HS-27A (cell line): ENCODE measurements at regions not wholly inside any gene's neighbourhood (a gene's known extent, or its start where the extent isn't known, plus 50 kb on each side); places are given as distances from the start of the nearest gene placed in this dataset.

Experiments used
- DNase-seq: peaks from one replicate; pipeline ENCODE4 v3.0.0-alpha.2; 2012; ENCODE audit warnings: low read depth, missing footprints

DNA sequence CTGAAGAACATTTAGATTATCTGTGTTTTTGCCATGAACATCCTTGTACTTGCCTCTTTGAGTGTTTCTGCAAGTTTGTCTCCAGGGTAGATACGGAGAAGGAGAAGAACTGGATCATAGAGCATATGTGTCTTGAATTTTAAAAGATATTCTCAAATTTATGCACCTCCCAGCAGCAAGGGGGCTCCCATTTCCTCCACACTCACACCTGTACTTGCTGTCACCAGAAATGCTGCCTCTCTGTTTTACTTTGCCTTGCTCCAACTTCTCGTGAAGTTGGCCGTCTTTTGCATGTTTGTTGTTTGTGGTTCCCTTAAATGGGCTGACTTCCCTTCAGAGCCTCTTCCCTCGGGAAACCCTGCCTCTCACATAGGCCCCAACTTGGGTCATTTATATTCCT, 171.0 kb downstream of the TFAP2C start:
- no peak for DNase-seq

DNA sequence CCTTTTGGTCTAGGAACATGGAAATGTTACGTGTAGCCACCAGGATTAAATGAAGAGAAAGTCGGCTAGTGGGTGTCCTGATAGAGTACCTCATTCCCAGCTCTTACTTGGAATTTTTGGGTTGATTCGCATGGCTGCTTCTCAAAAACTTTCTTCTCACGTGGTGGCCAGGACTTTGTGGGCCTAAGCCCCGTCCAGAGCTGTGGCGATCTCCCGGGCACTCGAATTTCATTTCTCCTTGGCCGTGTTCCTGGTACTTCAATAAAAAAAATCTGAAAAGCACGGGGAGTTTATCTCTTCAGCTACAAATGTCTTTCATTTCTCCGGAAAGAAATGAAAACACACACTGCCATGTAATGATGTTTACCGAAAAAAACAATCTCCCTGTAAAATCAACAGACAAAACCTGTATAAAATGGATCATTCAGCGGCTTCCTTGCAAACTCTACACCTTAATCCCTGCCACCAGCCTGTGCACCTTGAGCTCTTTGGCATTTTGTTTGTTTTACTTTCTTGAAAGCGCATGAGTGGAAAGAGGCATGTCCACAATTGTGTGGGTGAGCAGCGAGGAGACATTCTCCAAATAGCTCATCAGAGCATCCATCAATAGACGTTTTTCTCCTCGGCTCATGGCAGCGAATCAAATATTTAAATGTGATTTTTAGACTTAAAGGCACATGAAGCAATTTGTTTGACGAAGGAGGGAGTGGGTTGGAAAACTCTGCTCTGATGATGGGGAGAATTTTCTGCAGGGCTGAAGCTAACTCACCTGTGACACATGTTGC, 173.1 kb downstream of the TFAP2C start:
- no peak for DNase-seq

DNA sequence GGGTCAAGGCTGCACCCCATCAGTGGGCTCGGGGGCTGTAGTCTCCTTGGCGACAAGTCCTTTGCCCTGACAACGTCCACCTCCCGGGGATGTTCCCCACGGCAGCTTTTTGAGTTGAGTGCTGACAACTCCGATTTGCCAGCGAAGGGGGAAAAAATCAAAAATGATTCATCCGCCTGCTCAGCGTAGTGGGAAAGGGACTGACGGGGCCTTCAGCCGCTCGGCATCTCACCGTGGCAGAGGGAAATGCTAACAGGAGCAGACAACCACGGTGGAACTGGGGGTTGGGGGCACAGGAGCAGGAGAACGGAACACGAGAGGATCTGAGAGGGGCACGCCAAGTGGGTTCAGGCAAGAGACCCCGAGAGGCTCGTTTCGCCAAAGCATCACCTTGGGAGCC, 173.7 kb downstream of the TFAP2C start:
- no peak for DNase-seq

DNA sequence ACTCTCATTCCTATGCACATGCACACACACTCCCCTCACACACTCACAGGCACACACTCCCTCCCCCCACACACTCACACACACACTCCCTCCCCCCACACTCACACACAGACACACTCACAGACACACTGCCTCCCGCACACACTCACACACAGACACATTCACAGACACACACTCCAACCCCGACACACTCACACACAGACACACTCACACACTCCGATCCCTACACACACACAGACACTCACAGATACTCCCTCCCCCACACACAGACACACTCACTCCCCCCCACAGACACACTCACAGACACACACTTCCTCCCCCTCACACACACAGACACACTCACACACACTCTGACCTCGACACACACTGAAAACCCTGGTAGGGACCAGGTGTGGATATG, 176.2 kb downstream of the TFAP2C start:
- no peak for DNase-seq

DNA sequence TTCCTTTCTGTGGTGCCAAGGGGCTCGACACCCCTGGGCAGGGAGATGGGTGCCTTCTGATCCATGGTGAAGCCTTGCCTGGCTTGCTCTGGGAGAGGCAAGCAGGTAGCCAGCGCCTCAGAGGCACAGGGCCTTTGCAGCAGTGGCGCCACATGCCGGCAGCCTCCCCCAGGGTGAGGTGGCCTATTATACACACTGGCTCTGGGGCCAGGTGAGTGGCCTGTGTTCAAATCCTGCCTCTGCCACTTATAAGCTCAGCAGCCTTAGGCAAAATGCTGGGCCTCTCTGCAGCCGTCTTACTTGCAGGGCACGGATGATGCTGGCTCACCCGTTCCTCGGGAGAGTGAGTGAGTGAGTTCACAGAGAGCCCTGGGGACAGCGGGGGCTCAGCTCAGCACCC, 176.9 kb downstream of the TFAP2C start:
- DNase-seq, result no peak

DNA sequence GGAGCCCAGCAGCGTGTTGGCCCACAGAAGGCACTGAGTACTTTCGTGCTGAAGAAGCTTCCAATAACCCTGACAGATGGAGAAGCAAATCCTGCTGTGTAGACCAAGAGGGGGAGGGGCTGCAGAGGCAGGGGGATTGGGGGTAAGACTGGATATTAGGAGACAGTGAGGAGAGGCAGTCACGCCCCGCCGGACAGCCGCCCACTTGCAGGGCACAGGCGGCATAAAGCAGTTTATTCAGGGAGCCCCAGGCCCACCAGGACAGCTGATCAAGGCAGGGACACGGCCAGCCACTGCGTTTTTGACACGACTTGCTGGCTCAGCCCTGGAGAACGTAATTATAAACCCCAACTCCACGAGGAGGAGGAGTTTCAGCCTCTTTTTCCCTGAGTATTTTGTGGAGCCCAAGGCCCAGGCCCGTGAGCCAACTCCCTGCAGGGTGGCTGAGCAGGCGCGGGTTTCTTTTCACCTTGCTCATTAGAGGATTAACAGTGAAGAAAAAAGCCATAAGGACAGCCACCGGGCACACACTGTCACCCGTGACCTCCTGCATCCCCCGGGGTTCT, 177.9 kb downstream of the TFAP2C start:
- DNase-seq, result no peak

DNA sequence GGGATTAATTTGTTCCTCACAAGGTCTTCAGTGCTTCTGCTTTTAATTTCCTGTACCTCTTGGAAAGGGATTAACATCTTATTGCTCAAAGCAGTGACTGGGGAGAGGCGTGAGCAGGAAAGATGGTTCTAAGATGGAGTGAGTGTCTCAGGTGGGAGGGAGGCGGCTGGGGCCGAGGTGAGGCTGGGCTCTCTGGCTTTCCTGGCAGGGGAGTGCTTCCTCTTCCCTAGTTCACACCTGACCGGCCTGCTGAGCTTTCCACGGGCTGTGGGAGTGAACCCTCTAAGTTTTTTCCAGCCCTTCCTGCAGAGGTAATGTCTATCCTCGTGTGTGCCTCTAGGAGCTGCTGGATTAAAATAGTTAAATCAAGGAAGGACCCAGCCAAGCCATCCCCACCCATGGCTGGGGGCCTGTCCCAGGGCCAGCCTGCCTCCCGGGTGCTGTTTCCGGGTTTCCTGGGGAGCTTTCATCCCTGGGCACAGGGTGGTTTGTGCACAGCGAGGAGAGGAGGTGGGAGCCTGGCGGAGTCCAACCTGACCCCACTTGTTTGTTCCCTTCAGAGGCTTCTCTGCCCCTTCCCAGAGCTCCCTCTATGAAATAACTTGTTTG, 179.1 kb downstream of the TFAP2C start:
- DNase-seq, result no peak

DNA sequence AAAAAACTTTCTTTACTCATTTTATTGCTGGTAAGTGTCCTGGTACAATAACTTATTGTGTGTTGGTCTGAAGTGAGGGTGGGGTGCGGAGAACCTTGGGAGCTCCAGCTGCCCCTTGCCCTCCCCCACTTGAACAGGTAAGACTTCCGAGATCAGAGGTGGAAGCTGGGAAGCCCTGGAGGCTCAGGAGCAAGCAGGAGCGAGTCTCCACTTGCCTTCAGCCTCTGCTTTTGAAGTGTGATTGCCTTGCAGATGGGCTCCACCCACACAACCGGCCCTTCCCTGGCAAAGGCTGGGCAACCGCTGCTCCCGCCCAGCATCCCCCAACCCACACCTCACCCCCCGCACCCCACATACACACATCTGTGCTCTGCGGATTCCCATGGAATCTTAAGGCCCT, 179.6 kb downstream of the TFAP2C start:
- no peak for DNase-seq

DNA sequence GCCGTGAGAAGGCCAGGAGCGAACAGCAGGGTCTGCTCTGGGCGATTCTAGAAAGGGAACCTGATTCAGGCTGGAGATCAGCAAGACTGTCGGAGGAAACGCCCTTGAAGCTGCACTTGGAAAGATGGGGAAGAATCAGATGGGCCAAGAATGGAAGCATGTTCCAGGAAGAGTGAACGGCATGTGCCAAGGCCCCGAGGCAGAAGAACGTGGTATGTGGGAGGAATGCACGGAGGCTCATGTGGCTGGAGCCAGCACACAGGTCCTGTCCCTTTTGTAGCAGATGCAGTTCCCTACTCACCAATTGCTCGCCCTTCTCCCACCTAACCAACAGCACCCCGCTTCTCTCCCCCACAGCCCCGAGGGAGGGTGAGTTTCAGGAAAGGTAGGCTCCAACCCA, 180.6 kb downstream of the TFAP2C start:
- no peak for DNase-seq

DNA sequence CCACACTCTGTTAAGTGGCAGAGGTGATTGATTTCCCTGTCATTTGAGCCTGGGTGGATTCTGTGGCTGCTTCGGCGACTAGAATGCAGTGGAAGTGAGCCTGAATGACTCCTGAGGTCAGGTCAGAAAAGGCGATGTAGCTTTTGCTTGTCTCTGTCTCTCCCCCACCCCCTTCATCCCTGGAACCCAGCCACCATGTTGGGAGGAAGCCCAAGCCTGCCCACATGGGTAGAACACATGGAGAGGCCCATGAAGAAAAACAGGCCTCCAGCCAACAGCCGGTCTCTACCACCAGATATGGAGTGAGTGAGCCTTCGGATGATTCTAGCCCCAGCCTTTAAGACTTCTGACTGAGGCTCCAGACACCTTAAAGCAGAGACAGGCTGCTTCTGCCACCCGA, 181.0 kb downstream of the TFAP2C start:
- DNase-seq, result no peak

DNA sequence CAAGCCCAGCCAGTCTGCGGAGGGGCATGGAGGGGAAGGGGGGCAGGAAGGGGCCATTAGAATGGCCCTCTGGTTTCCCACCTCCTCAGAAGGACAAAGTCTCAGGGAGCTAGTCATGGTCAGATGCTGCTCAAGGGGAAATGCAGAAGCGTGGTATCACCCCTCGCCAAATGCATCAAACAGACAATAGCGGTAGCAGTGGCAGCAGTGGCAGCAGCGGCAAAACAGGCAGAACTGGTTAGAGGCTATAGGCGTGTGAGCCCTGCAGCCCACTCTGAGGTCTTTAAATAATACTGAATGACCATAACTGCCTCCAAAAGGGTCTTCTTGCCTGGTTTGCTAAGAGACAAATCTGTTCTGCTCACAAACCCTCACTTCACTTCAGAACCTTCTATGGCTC, 186.7 kb downstream of the TFAP2C start:
- DNase-seq, result no peak

DNA sequence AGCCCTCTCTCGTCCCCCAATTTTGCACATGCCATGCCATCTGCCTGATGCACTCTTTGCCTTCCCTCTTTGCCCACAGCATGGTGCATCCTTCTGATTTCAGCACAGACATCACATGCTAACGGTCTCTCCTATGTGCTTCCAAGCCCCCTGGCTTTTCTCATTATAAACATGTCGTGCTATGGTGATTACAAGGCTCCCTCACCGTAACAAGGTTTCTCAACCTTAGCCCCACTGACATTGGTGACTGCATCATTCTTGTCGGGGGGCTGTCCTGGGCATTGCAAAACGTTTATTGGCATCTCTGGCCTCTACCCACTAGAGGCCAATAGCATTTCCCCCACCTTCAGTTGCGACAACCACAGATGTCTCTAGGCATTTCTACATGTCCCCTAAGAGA, 187.2 kb downstream of the TFAP2C start:
- DNase-seq, result no peak

DNA sequence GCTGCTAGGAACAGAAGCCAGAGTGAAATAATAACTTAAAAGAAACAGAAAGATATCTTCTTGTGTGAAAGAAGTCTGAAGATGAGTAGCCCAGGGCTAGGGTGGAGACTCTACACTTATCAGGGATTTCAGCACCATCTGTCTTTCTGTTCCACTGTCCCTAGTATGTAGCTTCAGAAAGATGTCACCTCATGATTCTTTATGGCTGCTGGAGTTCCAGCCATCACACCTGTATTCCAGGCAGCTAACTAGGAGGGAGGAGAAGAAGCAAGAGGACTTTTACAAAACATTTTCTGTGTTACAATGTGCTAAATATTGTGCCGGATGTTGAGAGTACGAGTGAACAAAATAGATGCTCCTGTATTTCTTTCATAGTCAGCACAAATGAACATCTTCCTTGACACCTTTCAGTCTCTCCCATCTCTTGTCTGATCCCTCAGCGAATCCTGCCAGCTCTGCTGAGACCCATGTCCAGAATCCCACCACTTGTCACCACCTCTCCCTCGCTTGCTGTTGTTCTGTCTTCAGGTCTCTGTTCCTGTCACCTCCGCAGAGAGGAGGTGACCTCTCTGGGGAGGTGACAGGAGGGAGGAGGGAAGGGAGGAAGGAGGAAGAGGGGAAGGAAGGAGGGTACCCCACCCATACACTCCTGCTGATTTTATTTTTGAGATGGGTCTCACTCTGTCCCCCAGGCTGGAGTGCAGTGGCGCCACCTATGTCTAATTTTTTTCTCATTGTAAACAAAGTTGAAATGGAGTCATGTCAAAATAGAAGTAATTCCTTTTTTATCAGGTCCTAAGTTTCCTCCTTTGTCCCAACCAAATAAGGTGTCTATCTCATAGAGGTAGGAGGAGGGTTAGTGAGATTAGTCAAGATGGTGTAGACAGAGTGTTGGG, 188.9 kb downstream of the TFAP2C start:
- DNase-seq, result no peak

DNA sequence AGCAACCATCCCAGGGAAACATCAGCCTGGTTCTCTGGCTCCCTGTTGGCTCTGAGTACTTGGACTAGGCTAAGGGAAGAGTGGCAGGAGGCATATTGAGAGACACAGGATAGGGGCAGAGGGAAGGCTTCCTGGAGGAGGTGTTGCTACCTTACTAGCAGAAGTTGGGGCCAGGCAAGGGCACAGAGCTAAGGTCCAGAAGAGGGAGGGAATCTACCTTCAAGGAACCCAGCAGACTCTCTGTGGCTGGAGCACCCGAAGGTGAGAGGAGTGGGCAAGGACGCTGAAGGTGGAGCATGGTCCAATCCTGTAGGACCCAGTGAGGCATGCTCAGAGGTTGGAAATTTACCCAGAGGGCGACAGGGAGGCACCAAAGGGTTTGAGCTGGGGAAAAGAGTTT, 191.9 kb downstream of the TFAP2C start:
- no peak for DNase-seq

DNA sequence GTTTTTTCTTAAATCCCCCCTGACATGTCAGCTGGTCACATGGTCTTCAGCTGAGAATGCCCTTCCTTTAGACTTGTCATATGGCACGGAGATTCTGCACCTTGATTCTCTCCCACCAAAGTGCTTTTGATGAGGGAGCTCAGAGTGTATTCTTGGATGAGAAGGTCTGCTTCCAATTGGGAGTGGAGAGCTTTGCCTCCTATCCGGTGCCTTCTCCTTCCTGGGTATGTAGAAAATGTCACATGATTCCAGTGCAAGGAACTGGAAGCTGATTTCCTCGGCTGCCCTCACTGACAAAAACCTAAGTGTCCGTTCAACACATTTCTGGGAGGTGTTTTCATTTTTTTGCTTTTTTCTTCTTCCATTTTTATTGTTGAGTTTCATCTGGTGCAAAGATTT, 197.2 kb downstream of the TFAP2C start:
- DNase-seq, result no peak

DNA sequence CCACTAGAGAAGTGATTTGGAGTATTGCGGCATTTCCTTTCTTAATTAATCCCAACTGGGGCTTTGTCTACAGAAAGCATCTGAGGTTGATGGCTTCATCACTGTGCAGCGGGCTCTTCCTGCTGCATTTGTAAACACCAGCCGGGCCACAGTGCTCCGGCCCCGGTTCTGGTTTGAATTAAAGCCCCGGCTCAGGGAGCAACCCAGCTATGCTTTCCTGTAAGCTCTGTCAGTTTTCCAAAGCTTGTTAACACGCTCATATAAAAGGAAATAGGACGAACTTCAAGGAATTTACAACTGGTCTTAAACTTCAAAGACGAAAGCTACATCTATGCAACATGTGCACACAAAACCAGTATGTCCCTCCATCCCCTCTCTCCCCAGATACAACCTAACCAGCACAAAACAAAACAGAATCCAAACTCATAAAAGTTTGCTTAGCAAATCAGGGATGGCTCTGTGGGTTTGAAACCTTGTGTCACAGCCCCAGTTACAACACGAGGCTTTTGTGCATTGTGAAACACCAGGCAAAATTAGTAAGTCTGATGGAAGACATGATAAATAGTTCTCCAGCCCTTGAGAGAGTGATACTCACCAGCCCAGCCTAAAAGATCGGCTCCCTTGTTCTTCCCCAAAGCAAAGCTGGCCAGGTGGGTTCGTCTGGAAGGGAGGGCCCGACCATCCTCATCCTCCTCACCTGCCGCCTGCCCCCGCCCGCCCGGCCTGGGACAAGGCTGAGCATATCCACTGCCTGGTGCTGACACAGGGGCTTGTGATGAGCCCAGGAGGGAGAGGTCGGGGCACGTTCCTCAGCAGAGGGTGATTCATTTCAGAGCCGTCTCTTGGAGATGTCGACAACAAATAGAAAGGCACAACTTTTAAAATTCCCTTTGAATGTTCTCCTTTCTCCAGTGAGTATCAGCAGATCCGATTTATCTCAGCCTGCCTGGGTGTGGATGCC, 197.9 kb downstream of the TFAP2C start:
- no peak for DNase-seq

DNA sequence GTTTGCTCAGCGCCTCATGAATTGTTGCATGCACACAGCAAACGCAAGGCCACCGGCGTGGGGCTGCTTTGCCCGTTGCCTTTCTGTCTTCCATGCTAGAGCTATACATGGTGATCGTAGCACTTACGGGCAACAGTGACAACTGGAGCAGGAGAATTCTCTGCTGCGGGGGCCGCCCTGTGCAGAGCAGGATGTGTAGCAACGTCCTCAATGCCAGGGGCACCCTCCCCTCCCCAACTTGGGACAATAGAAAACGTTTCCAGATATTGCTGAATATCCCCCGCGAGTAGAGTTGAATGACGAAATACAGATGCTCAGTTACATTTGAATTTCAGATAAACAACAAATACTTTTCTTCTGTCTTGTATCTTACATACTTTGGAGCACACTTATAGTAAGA, 198.7 kb downstream of the TFAP2C start:
- no peak for DNase-seq

DNA sequence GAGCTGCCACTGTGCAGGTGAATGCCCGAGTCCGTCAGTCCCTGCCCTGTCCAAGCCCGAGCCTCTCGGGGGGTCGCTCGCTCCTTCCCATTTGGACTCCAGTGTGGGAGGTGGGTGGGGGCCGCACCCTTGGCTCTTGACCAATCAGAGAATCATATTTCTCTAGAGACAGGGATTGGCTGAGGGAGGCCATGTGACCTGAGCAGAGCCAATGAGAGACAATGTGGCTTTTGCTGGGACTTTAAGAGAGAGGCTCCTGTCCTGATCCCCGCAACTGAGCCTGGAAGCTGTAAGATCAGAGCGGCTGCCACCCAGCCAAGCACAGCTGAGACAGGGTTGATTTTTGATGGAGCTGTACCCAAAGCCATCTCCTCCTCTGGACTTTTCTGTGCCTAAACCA, 199.3 kb downstream of the TFAP2C start:
- DNase-seq, result no peak

DNA sequence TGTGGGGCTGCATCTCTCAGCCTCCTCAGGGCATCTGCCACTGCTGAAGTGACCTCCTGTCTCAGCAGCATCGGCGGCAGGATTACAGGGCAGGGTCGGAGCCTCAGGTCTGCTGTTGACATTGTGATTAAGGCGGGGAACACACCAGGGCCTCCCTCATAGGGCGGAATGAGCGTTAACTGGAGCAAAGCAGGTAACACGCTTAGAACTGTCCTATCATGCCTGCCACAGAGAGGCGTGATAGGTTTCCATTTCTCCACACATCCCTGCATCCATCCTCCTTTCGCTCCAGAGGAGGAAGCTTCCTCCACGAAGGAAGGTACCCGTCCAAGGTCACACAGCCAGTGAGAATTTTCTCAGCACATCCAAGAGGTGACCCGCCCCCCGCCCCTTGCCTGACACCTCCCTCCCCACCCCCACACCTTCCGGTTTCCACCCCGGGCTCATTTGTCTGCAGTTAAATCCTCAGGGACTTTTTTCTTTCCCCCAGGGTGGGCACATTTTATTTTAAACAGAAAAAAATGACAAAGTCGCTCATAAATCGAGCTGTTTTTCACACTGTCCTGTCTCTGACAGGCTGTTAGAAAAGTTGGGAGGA, 200.8 kb downstream of the TFAP2C start:
- no peak for DNase-seq

DNA sequence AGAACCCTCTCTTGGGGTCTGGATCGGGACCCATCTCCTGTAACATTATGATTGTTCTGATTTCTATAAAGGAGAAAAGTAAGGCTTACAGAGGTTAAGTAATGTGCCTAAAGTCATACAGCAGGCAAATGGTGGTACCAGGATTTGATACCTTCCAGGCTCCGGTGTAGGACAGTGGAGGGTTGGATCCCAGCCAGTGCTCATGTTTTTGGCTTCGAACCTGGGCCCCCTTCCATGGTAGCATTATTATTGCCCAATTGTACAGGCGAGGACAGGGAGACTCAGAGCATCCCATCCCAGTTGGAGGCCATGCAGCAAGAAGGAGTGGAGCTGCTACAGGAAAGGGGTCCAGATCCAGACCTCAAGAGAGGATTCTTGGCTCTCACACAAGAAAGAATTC, 202.7 kb downstream of the TFAP2C start:
- no peak for DNase-seq

DNA sequence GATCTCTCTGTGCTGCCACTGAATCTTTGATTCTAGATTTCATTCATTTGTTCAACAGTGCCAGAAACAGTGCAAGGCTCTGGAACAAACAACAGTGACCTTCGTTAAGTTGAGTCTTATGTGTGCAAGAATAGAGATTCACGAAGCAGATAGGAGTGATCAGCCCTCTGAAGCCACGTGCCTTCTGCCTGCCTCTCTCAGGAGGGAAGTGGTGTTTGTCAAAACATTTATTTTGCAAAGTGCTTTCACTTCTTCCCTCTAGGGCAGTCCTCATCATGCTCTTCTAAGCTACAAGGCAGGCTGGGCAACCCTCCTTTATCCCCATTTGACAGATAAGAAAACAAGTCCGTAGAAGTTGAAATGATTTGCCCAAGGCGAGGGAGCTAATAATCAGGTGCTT, 204.3 kb downstream of the TFAP2C start:
- DNase-seq, result no peak
